ENCODE measurements at regions not wholly inside any gene's neighbourhood (a gene's known extent, or its start where the extent isn't known, plus 50 kb on each side); places are given as distances from the start of the nearest gene placed in this dataset.
"Not testable (repeated sequence)": the region's sequence is repeated elsewhere in the genome, so short reads cannot be mapped to it uniquely, and the experiment has no call there.

DNA sequence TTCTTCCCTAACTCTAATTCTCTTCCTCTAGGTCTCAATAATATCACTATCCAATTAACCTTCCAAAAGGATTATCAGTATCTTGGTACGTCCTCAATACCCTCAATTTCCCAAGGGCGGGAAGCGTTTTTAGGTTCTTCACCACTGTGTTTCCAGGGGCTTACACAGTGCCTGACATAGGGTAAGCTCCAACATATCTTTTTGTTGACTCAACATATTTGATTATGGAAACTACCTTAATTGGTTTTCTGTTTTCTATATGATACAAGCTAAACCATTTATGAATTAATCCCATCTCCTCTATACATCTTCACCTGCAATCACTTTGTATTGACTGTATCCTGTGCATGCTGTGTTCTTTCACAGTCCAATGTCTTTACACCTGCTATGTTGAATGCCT lies 987.3 kb downstream of the GRID1 start:
- TF ChIP-seq, protein P1, sequence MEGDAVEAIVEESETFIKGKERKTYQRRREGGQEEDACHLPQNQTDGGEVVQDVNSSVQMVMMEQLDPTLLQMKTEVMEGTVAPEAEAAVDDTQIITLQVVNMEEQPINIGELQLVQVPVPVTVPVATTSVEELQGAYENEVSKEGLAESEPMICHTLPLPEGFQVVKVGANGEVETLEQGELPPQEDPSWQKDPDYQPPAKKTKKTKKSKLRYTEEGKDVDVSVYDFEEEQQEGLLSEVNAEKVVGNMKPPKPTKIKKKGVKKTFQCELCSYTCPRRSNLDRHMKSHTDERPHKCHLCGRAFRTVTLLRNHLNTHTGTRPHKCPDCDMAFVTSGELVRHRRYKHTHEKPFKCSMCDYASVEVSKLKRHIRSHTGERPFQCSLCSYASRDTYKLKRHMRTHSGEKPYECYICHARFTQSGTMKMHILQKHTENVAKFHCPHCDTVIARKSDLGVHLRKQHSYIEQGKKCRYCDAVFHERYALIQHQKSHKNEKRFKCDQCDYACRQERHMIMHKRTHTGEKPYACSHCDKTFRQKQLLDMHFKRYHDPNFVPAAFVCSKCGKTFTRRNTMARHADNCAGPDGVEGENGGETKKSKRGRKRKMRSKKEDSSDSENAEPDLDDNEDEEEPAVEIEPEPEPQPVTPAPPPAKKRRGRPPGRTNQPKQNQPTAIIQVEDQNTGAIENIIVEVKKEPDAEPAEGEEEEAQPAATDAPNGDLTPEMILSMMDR (IDR thresholded peaks at IDR 0.05), result no peak
- Histone ChIP-seq H3K36me3 (no peaks in the 10 kb centered on the region), H3K27me3 (no peaks in the 10 kb centered on the region), H3K4me3 (no peak overlapping the region), H3K27ac (no peak overlapping the region), H3K9me3 (no peaks in the 10 kb centered on the region), H3K4me1 (no peaks in the 10 kb centered on the region)
- DNase-seq, result no peak
- in situ Hi-C loops (cut with MboI; ENCODE audit: low pct_ligation_motif_present in 1 of 4, low pct_unique_long_range_greater_than_20kb in 1 of 4, low sequenced_read_pairs in 3 of 4) (no loop called here), intact Hi-C loops (cut with DNase I; ENCODE audit: low total_unique reads) (no loop called here)
- WGBS, 2 donors (ENCODE audit: low coverage in 1 of 2), result 85 to 94% methylated on average over 3 of the region's 3 CpGs

DNA sequence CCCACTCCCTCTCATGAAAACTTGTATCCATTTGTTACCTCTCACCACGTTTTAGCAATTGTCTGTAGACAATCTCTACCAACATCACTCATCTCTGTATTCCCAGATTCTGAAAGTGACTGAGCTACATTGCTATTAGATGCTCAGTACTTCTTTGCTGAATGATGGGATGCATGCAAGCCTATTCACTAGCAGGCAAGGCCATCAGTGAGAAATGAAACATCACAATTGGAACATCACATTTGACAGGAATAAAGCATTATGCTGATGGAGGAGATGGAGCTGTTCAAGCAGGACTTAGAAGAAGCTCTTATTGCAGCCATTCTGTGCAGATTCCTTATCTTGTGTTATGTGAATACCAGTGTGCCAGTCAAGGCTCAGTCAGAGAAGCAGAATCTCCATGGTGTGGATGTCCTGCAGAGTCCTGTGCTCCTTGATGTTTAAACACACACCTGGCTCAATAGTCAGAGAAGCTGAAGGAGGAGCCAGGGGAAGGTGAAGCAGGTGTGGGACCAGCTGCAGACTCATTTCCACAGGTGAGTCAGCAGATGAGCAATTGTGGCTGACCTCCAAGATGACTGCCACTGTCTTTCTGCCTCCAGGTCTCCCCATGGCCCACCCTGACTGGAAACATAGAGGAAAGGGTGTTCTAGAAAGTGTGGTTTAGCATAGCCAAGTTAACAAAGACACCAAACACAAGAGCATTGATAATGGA lies 965.5 kb downstream of the GRID1 start:
- no peak for TF ChIP-seq POLR2AphosphoS5 (IDR thresholded peaks at IDR 0.05)
- TF ChIP-seq, protein P1 (IDR thresholded peaks at IDR 0.05), result no peak
- no peak for TF ChIP-seq EP300 (IDR thresholded peaks at IDR 0.05; ENCODE audit: low read depth)
- TF ChIP-seq POLR2A (IDR thresholded peaks at IDR 0.05), result no peak
- intact Hi-C loops (cut with DNase I; ENCODE audit: low total_unique reads), result no loop called here

DNA sequence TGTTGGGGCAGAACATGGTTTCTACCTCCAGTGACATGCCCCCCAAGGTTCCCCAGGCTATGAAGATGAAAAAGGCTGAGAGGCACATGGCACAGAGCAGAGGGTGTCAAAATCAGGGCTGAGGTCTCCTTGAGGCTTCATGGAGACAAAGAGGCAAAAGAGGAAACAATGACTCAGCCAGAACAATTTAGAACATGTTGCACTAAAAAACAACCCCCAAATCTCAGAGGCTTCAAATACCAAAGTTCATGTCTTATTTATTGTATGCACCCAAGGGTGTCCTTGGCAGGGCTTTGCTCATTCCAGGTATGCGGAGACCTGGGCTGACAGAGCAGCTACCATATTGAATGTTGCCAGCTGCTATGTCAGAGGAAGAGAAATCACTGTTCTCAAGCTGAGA lies 964.1 kb downstream of the GRID1 start:
- H3K27ac ChIP-seq, result no peak overlapping the region
- no peaks in the 10 kb centered on the region for H3K36me3 ChIP-seq
- H3K4me3 ChIP-seq, result no peak overlapping the region
- H3K9me3 ChIP-seq, result no peaks in the 10 kb centered on the region
- in situ Hi-C loops (cut with MboI; ENCODE audit: low pct_ligation_motif_present in 1 of 4, low pct_unique_long_range_greater_than_20kb in 1 of 4, low sequenced_read_pairs in 3 of 4), result no loop called here
- no peaks in the 10 kb centered on the region for H3K4me1 ChIP-seq
- no peak for DNase-seq
- intact Hi-C loops (cut with DNase I; ENCODE audit: low total_unique reads), result loop anchor here (1.0 kb wide), 1 partner anchor 19 kb away; no protein-coding TSS in a partner anchor
- WGBS, 2 donors (ENCODE audit: low coverage in 1 of 2), result 94 to 100% methylated on average over 1 of the region's 1 CpG
- H3K27me3 ChIP-seq, result no peaks in the 10 kb centered on the region
- no peak for TF ChIP-seq POLR2AphosphoS5 (IDR thresholded peaks at IDR 0.05)

More for the DNA sequence above, 965.5 kb downstream of the GRID1 start:
- Histone ChIP-seq H3K27me3 (no peaks in the 10 kb centered on the region), H3K4me3 (no peak overlapping the region), H3K9me3 (no peaks in the 10 kb centered on the region), H3K4me1 (no peaks in the 10 kb centered on the region), H3K36me3 (no peaks in the 10 kb centered on the region), H3K27ac (no peak overlapping the region)
- DNase-seq, result no peak
- in situ Hi-C loops (cut with MboI; ENCODE audit: low pct_ligation_motif_present in 1 of 4, low pct_unique_long_range_greater_than_20kb in 1 of 4, low sequenced_read_pairs in 3 of 4), result no loop called here
- 10 to 21% methylated on average over 1 of the region's 1 CpG for WGBS, 2 donors (ENCODE audit: low coverage in 1 of 2)

DNA sequence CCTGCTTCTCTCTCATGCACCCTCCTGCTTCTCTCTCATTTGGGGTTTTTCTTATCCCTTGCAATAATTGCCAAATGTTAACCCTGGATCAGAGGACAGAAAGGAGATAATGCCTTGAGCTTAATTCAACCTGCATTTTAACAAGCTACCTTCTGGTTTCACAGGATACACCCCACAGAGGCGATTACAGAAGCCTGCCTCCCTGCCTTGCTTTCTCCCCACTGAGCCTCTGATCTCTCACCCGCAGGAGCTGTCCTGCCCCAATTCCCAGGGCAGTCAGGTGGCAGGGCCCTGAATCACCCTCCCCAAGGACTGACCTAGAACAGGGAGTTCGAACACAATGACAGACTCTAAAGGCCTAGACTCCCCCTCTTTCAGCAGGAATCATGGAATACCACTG lies 959.5 kb downstream of the GRID1 start:
- TF ChIP-seq POLR2A (IDR thresholded peaks at IDR 0.05), result no peak
- TF ChIP-seq, protein P1 (IDR thresholded peaks at IDR 0.05), result no peak
- TF ChIP-seq EP300 (IDR thresholded peaks at IDR 0.05; ENCODE audit: low read depth), result no peak
- TF ChIP-seq POLR2AphosphoS5 (IDR thresholded peaks at IDR 0.05), result no peak
- Histone ChIP-seq H3K27me3 (no peaks in the 10 kb centered on the region), H3K4me1 (no peaks in the 10 kb centered on the region), H3K27ac (no peak overlapping the region), H3K9me3 (no peaks in the 10 kb centered on the region), H3K36me3 (no peaks in the 10 kb centered on the region), H3K4me3 (no peak overlapping the region)
- no peak for DNase-seq
- in situ Hi-C loops (cut with MboI; ENCODE audit: low pct_ligation_motif_present in 1 of 4, low pct_unique_long_range_greater_than_20kb in 1 of 4, low sequenced_read_pairs in 3 of 4), result no loop called here
- intact Hi-C loops (cut with DNase I; ENCODE audit: low total_unique reads), result no loop called here
- WGBS, 2 donors (ENCODE audit: low coverage in 1 of 2), result 66% methylated on average over 3 of the region's 3 CpGs; no CpG with 5 or more reads in 1 of the 2 donors

DNA sequence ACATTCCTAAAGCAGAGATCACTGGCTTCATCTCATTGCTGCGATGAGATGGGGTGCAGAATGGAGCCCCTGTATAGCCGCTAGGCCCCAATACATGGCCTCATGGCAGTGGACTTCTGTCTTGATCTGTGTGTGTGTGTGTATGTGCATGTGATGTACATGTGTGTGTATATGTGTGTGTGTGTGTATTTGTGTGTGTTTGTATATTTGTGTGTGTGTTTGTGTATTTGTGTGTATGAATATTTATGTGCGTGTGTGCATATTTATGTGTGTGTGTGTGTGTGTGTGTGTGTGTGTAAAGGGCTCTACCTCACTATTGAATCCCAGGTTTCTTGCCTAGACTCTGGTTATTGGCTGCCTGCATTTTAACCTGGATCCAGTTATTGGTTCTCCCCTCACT lies 958.2 kb downstream of the GRID1 start:
- H3K4me1 ChIP-seq, result no peaks in the 10 kb centered on the region
- TF ChIP-seq, protein P1 (IDR thresholded peaks at IDR 0.05), result no peak
- no peak for TF ChIP-seq EP300 (IDR thresholded peaks at IDR 0.05; ENCODE audit: low read depth)
- TF ChIP-seq POLR2A (IDR thresholded peaks at IDR 0.05), result no peak
- intact Hi-C loops (cut with DNase I; ENCODE audit: low total_unique reads) (no loop called here), in situ Hi-C loops (cut with MboI; ENCODE audit: low pct_ligation_motif_present in 1 of 4, low pct_unique_long_range_greater_than_20kb in 1 of 4, low sequenced_read_pairs in 3 of 4) (no loop called here)
- H3K4me3 ChIP-seq, result no peak overlapping the region
- H3K9me3 ChIP-seq, result no peaks in the 10 kb centered on the region
- no peaks in the 10 kb centered on the region for H3K27me3 ChIP-seq
- H3K27ac ChIP-seq, result no peak overlapping the region
- H3K36me3 ChIP-seq, result no peaks in the 10 kb centered on the region
- WGBS, 2 donors (ENCODE audit: low coverage in 1 of 2), result 83 to 97% methylated on average over 1 to 3 of the region's 3 CpGs
- DNase-seq, result no peak

DNA sequence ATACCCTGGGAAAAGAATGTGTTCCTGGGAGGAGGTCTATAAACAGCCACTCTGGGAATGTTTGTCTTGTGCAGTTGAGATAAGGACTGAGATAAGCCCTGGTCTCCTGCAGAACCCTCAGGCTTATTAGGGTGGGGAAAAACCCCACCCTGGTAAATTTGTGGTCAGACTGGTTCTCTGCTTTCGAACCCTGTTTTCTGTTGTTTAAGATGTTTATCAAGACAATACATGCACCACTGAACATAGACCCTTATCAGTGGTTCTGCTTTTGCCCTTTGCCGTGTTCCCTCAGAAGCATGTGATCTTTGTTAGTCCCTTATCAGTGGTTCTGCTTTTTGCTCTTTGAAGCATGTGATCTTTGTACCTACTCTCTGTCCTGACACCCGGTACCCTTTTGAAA lies 956.0 kb downstream of the GRID1 start:
- H3K27ac ChIP-seq; H3K4me3 ChIP-seq; H3K9me3 ChIP-seq; DNase-seq; in situ Hi-C loops (cut with MboI; ENCODE audit: low pct_ligation_motif_present in 1 of 4, low pct_unique_long_range_greater_than_20kb in 1 of 4, low sequenced_read_pairs in 3 of 4); H3K36me3 ChIP-seq; H3K27me3 ChIP-seq; H3K4me1 ChIP-seq; intact Hi-C loops (cut with DNase I; ENCODE audit: low total_unique reads): not testable (repeated sequence)
- WGBS, 2 donors (ENCODE audit: low coverage in 1 of 2), result 62 to 78% methylated on average over 1 to 3 of the region's 3 CpGs

Data from transverse colon (tissue), 4 donors.